ENCODE measurements at regions not wholly inside any gene's neighbourhood (a gene's known extent, or its start where the extent isn't known, plus 50 kb on each side); places are given as distances from the start of the nearest gene placed in this dataset.

DNA sequence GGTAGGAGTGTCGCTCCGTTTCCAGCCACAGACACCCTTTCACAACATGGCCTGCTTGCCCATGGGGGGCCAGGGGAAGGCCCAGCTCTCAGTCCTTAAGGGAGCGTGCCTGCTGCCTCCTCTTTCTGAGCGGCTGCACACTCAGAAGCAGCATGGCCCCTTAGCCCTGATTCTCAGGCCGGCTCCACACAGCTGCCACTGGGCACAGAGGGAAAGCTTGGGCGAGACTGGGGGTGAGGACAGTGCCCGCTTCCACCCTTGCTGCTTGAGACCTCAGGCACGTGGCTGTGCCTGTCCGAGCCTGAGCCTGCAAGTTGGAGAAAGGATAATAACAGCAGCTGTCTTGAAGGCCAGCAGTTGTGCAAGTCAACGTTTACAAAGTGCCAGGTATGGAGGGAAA is 416.3 kb downstream of the SHANK2 start:
- DNase-seq: no peak

DNA sequence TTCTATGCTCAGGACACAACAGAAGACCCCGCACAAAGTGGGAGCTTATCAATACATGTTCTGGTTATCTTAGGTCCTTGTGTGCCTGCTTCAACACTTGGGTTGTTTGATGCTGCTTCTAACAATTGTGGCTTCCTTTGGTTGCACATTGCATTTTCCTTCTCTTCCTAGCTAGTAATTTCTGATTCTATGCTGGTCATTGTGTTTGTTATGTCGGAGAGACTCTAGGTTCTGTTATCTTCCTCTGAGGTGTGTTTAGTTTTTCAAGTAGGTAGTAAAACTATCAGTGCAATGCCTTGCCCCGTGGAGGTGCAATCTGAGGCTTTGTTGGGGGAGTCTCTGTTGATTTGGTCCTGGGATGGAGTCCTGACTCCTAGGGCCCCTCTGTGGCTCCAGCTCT is 414.2 kb downstream of the SHANK2 start:
- no peak for DNase-seq

DNA sequence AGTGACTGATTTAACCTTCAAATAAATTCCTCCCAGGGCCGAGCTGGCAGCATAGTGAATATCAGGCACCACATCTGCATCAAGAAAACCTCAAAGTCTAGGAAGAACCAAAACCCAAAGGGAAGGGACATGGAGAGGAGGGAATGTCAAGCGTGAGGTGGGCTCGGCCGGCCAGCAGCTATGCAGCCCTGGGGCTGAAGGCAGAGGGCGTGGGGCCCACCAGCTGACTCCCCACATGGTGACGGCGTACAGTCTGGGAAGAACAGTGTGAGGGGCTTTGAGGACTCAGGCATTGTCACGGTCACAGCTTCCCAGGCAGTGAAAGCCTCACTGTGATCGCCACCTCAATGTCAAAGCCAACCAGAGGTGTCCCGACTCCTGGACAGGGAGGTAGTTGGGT is 412.5 kb downstream of the SHANK2 start:
- no peak for DNase-seq

DNA sequence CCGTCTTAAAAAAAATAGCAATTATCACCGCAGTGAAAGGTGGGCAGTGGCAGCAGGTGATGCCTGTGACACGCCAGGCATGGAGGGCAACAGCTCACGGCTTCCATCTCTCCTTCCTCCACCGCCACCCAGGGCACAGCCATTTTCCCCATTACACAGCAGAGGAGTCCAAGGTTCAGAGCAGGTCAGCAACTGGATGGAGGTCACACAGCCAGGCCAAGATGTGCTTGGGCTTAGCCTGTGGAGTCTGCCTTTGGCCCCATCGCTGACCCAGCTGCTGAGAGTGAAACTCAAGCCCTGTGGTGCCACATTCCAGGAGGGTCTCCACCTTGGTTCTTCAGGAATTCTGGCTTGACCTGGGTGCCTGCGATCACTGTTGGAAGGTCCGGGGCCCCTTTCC is 411.1 kb downstream of the SHANK2 start:
- DNase-seq: no peak

DNA sequence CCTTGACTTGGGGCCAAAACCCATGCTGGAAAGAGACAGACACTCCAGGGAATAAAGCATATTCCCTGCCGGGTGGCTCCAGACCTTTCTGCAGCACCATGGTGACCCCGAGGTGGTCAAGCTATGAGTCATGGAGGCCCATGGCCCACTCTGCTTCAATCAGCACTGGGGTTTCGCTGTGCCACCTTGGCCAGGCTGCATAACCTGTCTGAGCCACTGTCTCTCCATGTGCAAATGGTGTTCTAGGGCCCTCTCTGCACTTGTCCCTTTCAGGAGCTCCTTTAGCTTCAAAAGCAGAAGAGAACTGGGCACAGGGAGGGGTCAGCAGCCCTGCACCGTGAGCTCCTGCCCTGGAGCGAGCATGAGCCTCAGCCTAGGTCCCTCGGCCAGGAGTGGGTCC is 410.1 kb downstream of the SHANK2 start:
- DNase-seq: no peak

DNA sequence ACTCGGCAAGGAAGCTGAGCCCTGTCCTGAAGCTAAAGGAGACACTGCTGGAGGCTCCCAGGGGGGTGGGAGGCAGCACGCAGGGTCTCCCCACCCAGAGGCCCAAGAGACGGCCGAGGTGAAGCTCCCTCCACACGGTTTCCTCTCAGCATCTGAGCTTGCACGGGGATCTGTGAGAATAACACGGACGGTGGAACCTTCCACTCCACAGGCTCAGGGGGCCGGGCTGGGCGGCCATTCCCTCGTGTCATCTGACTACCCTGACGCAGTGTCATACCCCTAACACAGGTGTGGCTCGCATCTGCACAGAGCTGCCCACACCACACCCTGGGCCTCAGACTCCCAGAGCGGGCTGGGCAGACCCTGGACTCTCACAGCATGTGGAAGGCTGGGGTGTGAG is 409.7 kb downstream of the SHANK2 start:
- no peak for DNase-seq

DNA sequence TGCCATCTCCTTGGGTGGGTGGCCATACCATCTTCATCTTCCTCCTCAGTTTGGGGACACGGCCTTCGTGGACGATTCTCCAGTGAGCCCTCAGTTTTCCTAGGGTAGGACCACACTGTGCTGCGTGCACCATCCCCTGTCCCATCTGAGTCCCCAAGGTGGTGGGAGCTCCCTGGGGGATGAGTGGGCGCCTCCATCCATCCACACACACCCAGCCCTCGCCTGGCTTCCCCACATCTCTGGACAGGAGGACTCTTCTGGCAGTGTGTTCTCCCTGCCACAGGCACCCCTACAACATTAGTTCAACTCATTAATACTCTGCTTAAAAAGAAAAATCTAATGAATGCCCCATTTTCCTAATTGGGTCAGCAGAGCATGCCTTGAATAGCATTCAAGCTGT is 408.5 kb downstream of the SHANK2 start:
- no peak for DNase-seq

DNA sequence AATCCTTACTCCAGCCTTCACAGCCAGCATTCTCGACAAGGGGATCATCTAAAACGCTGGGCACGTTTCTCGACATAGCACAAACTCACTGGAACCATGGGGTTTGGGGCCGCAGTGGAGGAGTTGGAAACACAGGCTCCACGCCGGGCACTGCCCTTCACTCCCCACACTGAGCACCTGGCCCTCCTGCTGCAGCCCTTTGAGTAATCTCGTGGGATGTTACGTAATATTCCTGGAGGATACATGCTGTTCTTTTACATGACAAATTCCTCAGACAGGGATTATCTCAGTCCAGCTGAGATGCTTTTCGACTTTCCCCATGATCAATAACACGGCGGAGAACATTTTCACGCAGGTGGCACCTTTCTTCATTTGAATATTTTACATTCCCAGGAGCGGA is 408.0 kb downstream of the SHANK2 start:
- no peak for DNase-seq

DNA sequence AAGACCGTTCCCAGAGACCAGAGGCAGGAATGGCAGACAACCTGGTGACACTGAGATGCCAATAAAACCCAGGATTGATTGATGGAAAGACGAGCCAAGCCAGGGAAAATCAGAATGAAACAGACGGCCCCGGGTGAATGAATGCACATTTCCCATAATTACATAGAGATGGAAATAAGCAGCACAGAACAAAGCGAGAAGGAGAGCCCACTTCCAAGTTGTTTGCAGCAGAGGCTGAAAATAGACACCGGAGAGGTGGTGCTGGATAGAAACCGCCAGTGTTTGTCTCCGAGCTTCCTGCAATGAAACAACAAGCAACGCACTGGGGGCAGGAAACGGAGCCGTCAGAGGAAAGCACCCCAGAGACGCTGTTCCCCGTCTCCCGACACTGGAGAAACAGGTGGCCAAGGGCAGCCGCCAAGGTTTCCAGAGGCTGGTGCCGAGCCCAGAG is 406.8 kb downstream of the SHANK2 start:
- DNase-seq: no peak

DNA sequence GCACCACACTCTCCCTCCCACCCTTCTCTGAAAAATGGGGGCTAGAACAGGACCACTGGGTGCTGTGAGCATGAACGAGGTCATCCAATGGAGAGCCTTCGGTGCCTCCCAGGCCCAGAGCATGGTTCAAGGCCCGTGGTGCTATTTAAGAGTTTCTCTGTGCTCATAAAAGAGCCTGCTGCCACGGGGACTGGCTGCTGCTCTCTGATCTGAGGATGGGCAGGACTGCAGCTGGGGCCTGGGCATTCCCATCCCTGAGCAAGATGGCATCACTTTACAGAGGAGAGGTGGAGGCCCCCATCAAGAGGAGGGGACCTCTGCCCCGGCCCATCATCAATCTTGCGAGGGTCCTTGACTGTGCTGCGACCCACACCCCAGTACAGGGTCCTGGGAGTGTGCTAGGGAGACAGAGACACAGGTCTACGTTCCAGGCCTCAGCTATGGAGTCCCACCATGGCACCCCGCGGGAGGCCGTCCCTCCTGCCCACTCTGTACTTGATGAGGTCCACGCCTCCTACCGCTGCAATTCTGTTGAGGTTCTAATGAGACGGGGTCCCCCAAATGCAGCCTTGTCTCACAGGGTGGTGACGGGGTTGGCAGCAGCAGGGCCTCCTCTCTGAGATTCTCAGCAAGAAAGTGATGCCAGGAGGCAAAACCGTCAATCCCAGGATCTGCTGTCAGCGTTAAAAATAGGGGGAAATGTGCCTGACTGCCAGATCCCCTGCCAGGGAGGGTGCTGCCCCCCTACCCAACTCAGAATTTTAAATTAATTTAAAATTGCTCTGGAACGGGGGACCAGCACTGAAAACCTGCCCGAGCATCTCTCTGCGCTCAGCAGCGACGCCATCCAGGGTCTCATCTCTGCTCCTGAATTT is 405.4 kb downstream of the SHANK2 start:
- DNase-seq: no peak

DNA sequence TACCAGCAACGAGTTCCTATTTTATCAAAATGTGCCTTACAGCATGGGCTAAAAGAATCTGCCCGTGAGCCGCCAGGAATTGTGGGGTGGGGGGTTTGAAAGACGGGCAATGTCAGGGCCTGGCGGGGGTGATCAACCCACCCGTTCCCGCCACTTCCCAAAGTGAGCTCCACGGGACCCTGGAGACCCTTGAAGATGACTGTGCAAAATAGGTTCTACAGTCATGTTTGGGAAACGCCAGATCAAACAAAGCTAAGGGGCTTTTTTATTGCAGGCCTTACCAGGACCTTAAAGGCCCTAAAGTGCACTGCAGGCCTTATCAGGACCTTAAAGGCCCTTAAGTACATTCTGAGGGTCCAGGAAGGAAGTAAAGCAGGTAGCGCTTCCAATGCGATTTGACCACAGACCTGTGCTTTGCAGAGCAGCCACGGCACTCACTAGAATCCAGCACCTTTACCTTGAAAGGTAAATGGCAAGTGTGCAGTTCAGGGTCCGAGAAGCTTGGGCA is 404.1 kb downstream of the SHANK2 start:
- DNase-seq: no peak

DNA sequence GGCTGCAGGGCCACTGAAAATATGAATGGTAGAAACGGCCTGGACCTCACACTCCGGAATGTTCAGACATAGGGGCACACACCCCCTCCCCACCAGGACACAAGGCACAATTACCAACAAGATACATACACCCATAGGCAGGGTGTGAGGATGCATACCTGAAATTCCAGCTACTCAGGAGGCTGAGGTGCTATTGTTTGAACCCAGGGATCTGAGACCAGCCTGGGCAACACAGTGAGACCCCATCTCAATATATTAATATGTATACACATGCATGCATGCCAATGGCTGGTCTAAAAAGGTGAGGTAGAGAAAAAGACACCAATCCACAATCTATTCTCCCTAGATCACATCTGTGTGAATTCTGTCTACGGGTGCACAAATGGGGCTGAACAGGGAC is 403.3 kb downstream of the SHANK2 start:
- no peak for DNase-seq

DNA sequence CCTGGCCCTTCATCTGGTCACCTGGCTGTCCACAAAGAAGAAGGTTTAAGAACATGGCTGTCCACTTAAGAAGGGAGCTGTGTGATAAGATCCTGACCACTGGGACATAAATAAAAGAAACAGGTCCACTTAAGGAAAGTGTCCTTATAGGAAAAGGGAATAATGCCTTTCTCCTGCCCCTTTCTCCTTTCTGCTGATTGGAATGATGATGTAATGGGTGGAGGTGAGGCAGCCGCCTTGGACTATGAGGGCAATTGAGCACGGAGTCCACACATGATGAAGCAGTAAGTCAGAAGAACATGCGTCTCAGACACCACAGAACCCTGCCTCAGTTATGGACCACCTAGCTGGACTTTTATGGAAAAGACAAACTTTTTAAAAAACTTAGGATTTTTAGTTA is 401.1 kb downstream of the SHANK2 start:
- no peak for DNase-seq

DNA sequence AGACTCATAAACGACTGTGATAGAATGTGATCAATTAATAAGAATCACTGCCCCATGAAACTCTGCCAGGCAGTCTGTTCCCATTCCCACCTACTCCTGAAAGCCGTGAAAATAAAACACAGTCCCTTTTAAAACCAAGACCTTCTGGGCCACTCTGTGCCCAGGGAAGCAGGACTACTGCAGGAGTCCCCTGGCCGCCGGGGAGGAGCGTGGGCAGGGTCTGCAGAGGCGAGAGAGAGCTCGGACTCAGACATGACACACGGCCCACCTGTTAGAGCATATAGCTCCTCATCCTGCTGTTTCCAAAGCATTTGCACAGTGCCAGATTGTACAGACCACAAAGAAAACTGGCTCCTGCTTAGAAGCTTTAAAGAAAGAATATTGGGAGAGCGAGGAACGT is 400.5 kb downstream of the SHANK2 start:
- no peak for DNase-seq

DNA sequence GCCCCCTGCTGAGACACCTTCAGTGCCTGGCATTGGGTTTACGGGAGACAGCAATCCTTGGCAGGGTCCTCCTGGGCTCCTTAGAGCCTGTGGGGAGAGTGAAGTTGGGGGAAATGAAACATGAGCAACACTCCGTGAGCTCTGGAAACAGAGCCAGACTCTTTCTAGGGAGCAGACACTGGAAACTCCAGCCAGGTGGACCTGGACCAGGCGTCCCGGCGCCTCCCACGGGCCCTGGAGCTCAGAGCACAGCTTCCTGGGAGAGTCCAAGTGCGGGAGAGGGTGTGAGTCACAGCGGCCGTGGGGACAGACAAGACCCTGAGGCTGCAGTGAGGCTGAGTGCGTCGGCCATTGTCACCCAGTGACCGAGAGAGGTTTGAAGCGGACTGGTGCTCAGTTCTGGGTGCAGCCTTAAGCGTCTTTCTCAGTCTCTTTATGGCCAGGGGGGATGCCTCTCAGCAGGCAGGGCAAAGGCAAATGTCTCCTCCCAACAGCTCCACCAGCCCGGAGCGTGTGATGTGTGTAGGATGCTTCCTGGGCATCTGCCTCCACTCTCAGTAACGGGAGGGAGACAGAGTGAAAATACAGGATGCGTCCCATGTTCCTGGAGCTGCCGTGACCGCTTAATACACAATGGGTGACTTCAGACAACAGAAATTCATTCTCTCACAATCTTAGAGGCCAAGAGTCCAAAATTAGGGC is 399.2 kb downstream of the SHANK2 start:
- no peak for DNase-seq

DNA sequence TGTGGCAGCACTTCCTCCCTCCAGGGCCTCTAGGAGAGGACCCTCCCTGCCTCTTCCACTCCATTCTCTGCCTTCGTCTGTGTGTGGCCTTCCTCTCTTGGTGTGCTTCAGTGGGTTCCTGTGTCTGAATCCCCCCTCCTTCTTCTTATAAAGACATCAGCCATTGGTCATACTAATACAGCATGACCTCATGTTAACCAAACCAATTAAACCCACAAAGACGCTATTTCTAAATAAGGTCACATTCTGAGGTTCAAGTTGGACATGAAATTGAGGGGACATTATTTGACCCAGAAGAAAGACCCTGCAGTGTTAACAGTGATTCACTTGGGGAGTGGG is 398.6 kb downstream of the SHANK2 start:
- no peak for DNase-seq

DNA sequence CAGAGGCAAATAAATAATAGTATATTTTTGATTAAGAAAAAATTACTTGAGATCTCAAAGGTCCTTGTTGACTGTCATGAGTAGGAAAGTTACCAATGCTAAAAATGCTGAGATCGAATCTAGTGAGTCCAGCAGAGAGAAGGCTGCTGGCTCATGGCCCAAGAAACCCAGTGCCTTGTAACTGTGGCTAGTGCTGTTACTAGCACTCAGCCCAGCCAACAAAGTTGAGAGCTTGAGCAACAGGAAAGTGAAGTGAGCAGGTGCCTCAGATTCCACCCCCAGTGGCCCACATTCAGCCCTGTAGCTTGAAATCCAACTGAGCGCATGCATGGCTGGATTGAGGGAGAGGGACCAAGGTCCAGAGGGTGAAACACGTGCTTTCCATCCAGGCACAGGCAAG is 398.2 kb downstream of the SHANK2 start:
- DNase-seq: no peak

DNA sequence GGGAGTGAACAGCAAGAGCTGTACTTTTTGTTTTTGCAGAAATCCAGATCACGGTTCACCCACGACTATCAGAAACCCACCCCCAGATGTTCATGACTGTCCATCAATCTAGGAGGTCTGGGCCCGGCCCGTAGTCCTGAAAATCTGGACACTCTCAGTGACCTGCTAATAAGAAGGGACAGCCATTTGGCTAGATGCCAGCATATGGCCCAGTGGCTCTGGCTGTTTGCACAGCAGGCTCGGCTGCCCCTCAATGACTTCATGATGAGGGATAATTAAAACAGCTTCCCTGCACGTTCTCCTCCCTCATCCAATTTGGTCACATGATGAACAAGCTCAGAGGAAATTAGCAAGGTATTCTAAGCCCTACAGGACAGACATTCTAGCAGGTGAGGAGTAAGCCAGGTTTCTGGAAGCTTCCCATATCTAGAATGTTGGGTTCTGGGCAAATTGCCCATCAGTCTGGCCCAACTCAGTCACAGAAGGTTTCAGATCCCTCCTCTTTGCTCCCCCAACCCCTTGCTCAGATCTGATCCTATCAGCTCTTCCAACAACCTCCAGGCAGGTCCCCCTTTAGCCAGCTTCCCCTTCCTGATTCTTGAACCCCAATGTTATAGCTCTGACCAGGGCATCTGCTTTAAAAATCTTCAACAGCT is 397.3 kb downstream of the SHANK2 start:
- no peak for DNase-seq

DNA sequence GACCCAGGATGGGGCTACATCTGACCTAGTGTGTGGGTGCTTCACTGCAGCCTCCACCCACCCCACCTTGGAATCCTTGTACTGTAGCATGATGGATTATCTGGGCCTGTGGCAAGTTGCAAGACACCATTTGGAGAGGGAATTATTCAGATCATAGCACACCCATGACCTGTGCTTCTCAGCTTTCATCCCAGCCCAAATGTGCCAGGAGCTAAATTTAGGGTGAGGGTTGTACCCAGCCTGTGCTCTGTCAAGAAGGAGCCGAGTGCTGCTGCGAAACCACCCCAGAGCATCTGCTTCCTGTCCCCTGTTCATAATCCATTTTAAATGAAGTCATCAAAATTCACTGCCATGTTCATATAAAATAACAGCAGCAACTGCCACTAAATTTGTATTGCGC is 394.5 kb downstream of the SHANK2 start:
- no peak for DNase-seq

DNA sequence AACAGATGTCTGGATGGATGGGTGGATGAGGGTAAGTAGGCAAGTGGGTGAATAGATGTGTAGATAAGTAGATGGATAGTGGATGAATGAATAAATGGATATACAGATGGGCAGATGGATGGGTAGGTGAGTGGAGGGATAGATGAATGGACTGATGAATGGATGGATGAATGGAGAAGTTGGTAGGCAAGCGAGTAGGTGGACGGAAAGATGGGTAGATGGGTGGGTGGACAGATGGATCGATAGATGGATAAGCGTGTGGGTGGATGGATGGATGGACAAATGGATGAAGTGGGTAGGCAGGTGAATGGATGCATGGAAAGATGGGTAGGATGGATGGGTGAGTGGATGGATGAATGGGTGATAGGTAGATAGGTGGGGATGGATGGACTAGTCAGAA is 393.2 kb downstream of the SHANK2 start:
- DNase-seq: no peak

DNA sequence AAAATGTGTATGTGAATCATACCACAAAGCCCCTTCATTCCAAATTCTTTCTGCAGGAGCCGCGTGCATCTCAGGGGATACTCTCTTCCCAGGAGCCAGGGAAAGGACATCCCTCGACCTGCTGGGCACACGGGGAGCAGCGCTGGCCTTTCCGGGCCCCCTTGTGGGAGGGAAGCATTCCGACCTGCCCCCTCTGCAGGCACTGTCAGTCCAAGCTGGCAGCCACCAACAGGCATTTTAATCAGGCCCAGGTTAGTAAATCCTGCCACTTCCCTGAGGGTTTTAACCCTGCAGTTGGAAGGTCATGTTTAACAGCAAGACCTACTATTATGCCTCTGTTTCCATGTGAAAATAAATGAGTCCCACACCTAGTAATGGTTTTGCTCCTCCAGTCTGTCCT is 391.5 kb downstream of the SHANK2 start:
- no peak for DNase-seq

DNA sequence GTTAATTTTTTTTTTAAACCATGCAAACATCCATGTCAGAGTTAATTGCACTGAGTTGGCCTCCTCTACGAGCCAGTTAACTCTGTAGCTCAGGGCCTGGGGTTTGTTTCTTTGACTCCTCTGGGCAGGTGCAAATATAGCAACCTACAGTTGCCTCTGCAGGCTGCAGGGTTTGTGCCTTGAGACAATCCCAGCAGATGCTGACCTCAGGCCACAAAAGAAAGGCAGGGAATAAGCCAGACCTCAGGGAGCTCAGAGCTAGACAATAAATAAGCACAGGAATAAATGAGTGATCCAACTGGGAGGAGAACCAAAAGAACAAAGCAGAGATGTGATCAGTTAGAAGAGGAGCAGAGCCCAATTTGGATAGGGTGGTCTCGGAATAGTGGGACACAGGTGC is 390.8 kb downstream of the SHANK2 start:
- DNase-seq: no peak

DNA sequence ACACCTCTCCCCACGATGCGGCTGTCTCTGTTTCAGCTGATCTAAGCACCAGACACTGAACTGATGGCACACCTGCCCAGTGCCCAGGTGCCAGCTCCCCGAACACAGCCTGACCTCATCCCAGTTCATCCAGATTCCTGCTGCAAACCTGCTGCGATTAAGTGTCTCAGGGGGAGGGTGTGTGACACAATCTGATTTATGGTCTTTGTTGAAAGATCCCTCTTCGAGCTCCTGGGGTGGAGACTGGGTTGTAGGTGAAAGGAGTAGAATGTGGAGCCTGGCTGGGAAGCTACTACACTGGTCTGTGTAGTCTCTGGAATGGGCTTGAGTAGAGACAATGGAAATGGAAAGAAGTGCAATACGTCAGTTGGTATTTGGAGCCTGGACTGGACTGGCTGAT is 390.3 kb downstream of the SHANK2 start:
- no peak for DNase-seq

DNA sequence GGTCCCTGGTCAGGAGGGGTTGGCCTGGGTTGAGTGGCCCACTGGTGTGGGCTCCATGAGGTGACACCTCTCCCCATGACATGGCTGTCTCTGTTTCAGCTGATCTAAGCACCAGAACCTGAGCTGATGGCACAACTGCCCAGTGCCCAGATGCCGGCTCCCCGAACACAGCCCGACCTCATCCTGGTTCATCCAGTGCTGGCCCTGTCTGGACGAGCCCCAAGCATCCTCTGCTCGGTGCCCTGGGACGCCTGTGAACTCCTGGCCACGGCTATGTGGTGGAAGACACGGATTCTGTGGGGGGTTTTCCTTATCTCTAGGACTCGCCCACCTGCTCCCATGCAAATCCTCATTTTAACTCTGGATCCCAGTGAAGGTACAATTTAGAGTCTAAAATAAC is 389.2 kb downstream of the SHANK2 start:
- no peak for DNase-seq

Data from stimulated activated CD4-positive, alpha-beta T cell treated with anti-CD3 and anti-CD28 coated beads, Interleukin-4, amount 100 ng/mL, for 4 hours (primary cell).